Endodermal cell (in vitro differentiated cells): ENCODE measurements at regions not wholly inside any gene's neighbourhood (a gene's known extent, or its start where the extent isn't known, plus 50 kb on each side); places are given as distances from the start of the nearest gene placed in this dataset.

Experiments used
- DNase-seq: peaks from one replicate; pipeline ENCODE4 v3.0.0-alpha.2; 2017
- H3K27ac ChIP-seq: 2 replicates; pipeline ENCODE4 v1.5.1; 2013; ENCODE audit warnings: mild to moderate bottlenecking, low read depth, low read length, moderate library complexity
- H3K27me3 ChIP-seq: 2 replicates; pipeline ENCODE4 v1.6.1; 2013; ENCODE audit warnings: mild to moderate bottlenecking, low read length, moderate library complexity; ENCODE audit not compliant: insufficient read depth, control insufficient read depth, poor library complexity, severe bottlenecking
- H3K36me3 ChIP-seq: 2 replicates; pipeline ENCODE4 v1.7.0; 2013; ENCODE audit warnings: mild to moderate bottlenecking, low read length, moderate library complexity; ENCODE audit not compliant: control insufficient read depth, insufficient read depth
- H3K4me1 ChIP-seq: one replicate; pipeline ENCODE4 v1.7.0; 2013; ENCODE audit warnings: low read length; ENCODE audit not compliant: control insufficient read depth, insufficient read depth
- H3K4me3 ChIP-seq: 2 replicates; pipeline ENCODE4 v1.5.1; 2013; ENCODE audit warnings: mild to moderate bottlenecking, low read length, moderate library complexity
- H3K9ac ChIP-seq: 2 replicates; pipeline ENCODE4 v1.6.1; 2013; ENCODE audit warnings: mild to moderate bottlenecking, low read length, moderate library complexity; ENCODE audit not compliant: poor library complexity, severe bottlenecking; ENCODE audit errors: extremely low read depth
- H3K9me3 ChIP-seq: 2 replicates; pipeline ENCODE4 v1.6.1; 2013; ENCODE audit warnings: mild to moderate bottlenecking, low read length, moderate library complexity; ENCODE audit not compliant: control insufficient read depth
- H3K27ac Mint-ChIP-seq: 2 replicates; pipeline ENCODE4 v1.8.0; 2020; ENCODE audit warnings: mixed read lengths
- H3K27me3 Mint-ChIP-seq: 2 replicates; pipeline ENCODE4 v1.8.0; 2021; ENCODE audit warnings: mild to moderate bottlenecking, mixed read lengths; ENCODE audit not compliant: insufficient read depth
- H3K36me3 Mint-ChIP-seq: 2 replicates; pipeline ENCODE4 v1.8.0; 2020; ENCODE audit warnings: low read depth, mixed read lengths
- H3K4me1 Mint-ChIP-seq: 2 replicates; pipeline ENCODE4 v1.8.0; 2020; ENCODE audit warnings: mixed read lengths
- H3K4me3 Mint-ChIP-seq: 2 replicates; pipeline ENCODE4 v1.8.0; 2020; ENCODE audit warnings: mild to moderate bottlenecking, moderate library complexity, mixed read lengths
- H3K9me3 Mint-ChIP-seq: 2 replicates; pipeline ENCODE4 v1.8.0; 2020; ENCODE audit warnings: mild to moderate bottlenecking, mixed read lengths
- CTCF ChIP-seq: fragments of 200-600 bp; sonication (generic); conservative IDR thresholded peaks from 2 replicates; pipeline ENCODE4 v1.5.0; 2021; ENCODE audit warnings: antibody characterized with exemption, mild to moderate bottlenecking
- WGBS, 2 experiments: methylation state at CpG; one replicate each; pipeline versions ENCODE4 v1.1.5 to v1.1.7; 2013; ENCODE audit warnings: missing lambda C conversion rate in 2 of 2, mixed read lengths in 1 of 2; ENCODE audit not compliant: insufficient coverage in 1 of 2, insufficient read length in 1 of 2; 5-methylcytosine and 5-hydroxymethylcytosine counted together

- Histone ChIP-seq H3K9me3 (no peaks in the 10 kb centered on the region), H3K9ac (no peak overlapping the region), H3K27ac (no peak overlapping the region), H3K36me3 (no peaks in the 10 kb centered on the region), H3K4me3 (no peak overlapping the region), H3K27me3 (no peaks in the 10 kb centered on the region), H3K4me1 (no peaks in the 10 kb centered on the region)
- 93 to 100% methylated on average over 1 to 5 of the region's 5 CpGs for WGBS, 2 experiments
- Mint-ChIP-seq H3K36me3 (no peaks in the 10 kb centered on the region), H3K4me3 (no peak overlapping the region), H3K9me3 (no peaks in the 10 kb centered on the region), H3K4me1 (no peaks in the 10 kb centered on the region), H3K27ac (no peak overlapping the region), H3K27me3 (peaks cover 3% of the 10 kb centered on the region)
- TF ChIP-seq CTCF, result no peak
- no peak for DNase-seq
Observed at GRCh38 chr1:5403935-5404334, 588.3 kb downstream of the NPHP4 start.

- Mint-ChIP-seq H3K4me1 (no peaks in the 10 kb centered on the region), H3K27me3 (peaks cover 5% of the 10 kb centered on the region), H3K4me3 (no peak overlapping the region), H3K36me3 (no peaks in the 10 kb centered on the region), H3K9me3 (no peaks in the 10 kb centered on the region), H3K27ac (no peak overlapping the region)
- Histone ChIP-seq H3K4me1 (no peaks in the 10 kb centered on the region), H3K36me3 (no peaks in the 10 kb centered on the region), H3K27ac (no peak overlapping the region), H3K4me3 (no peak overlapping the region), H3K9ac (no peak overlapping the region), H3K9me3 (no peaks in the 10 kb centered on the region), H3K27me3 (no peaks in the 10 kb centered on the region)
- no peak for DNase-seq
- TF ChIP-seq CTCF, result no peak
- 89 to 90% methylated on average over 5 to 10 of the region's 10 CpGs for whole genome bisulfite sequencing, 2 experiments
Observed at GRCh38 chr1:5402618-5403017, 589.6 kb downstream of the NPHP4 start.

GRCh38 chr1:5399771-5400170, 592.5 kb downstream of the NPHP4 start:
- H3K36me3 Mint-ChIP-seq, result no peaks in the 10 kb centered on the region

More at GRCh38 chr1:5399771-5400170, 592.5 kb downstream of the NPHP4 start:
- H3K27me3 Mint-ChIP-seq, result peaks cover 5% of the 10 kb centered on the region
- H3K9me3 Mint-ChIP-seq, result peaks cover 5% of the 10 kb centered on the region
- H3K4me3 Mint-ChIP-seq, result no peak overlapping the region
- Histone ChIP-seq H3K27ac (no peak overlapping the region), H3K9ac (no peak overlapping the region), H3K27me3 (no peaks in the 10 kb centered on the region), H3K36me3 (no peaks in the 10 kb centered on the region), H3K4me1 (no peaks in the 10 kb centered on the region), H3K4me3 (no peak overlapping the region), H3K9me3 (peaks cover 6% of the 10 kb centered on the region)
- no peak for TF ChIP-seq CTCF
- H3K27ac Mint-ChIP-seq, result no peak overlapping the region
- DNase-seq, result no peak
- no peaks in the 10 kb centered on the region for H3K4me1 Mint-ChIP-seq
- WGBS, 2 experiments, result 82% methylated on average over 1 of the region's 1 CpG; no CpG with 5 or more reads in 1 of the 2 experiments
